K562 (cell line): ENCODE measurements at regions not wholly inside any gene's neighbourhood (a gene's known extent, or its start where the extent isn't known, plus 50 kb on each side); places are given as distances from the start of the nearest gene placed in this dataset.

ENCODE experiments used
- ATAC-seq: fragments of 200-7000 bp; cut with Tn5 transposase; 3 replicates; pipeline ENCODE4 v1.9.1; 2020; ENCODE audit warnings: moderate library complexity
- BruUV-seq: library from RNA; stranded (reverse); fragments of 400-500 nt; replicated peaks from 2 replicates; lab custom pipeline; 2021; lab: Mats Ljungman, UMichigan
- CTCF ChIA-PET: fragments of 300-600 bp; formaldehyde crosslinking; extraction: SDS; loops from one replicate; lab custom pipeline; 2021; ENCODE audit warnings: low intra/inter-chr PET ratio; lab: Yijun Ruan, JAX
- POLR2A ChIA-PET: fragments of 300-600, 350-650 bp; sonication (Branson Sonifier 250); formaldehyde crosslinking; extraction: SDS; loops from one replicate; lab custom pipeline; 2021; ENCODE audit warnings: antibody characterized with exemption, inconsistent platforms; lab: Yijun Ruan, JAX
- DNase-seq, 4 experiments: peaks; one replicate each; pipeline versions ENCODE4 v3.0.0 to v3.0.0-alpha.2; 2011 to 2018; ENCODE audit warnings: low spot score in 3 of 4, mixed read lengths in 3 of 4; ENCODE audit errors: extremely low read depth in 1 of 4
- FAIRE-seq: peaks from 2 replicates; lab custom pipeline; 2011; peaks lifted over from hg19 to GRCh38; lab: Jason Lieb, UNC
- H2AFZ ChIP-seq: 2 replicates; pipeline ENCODE4 v1.6.0; 2011; ENCODE audit warnings: low read depth, low read length, control low read depth, inconsistent platforms
- H3K27ac ChIP-seq: fragments of 200-600 bp; 3 replicates; pipeline ENCODE4 v1.8.0; 2011; ENCODE audit warnings: low read depth, mild to moderate bottlenecking, control low read depth, inconsistent platforms, low read length, moderate library complexity, mixed read lengths; ENCODE audit errors: extremely low read depth
- H3K27me3 ChIP-seq, 2 experiments: fragments of 300-600 bp in 1 of 2; 2 replicates in 1 of 2; 3 replicates in 1 of 2; pipeline versions ENCODE4 v1.6.0 to v1.8.0; 2011; ENCODE audit warnings: inconsistent platforms in 2 of 2, low read length in 2 of 2, mild to moderate bottlenecking in 1 of 2, mixed read lengths in 1 of 2, moderate library complexity in 1 of 2; ENCODE audit not compliant: control insufficient read depth in 2 of 2, insufficient read depth in 2 of 2
- H3K36me3 ChIP-seq: fragments of 300-600 bp; 3 replicates; pipeline ENCODE4 v1.8.0; 2011; ENCODE audit warnings: mild to moderate bottlenecking, low read length, inconsistent platforms; ENCODE audit not compliant: control insufficient read depth, insufficient read depth
- H3K4me1 ChIP-seq, 2 experiments: fragments of 200-600 bp in 1 of 2; replicated peaks in 1 of 2; 2 replicates in 1 of 2; 3 replicates in 1 of 2; pipeline versions ENCODE4 v1.5.1 to v1.8.0; 2011; ENCODE audit warnings: inconsistent platforms in 2 of 2, low read length in 2 of 2, mild to moderate bottlenecking in 1 of 2, mixed read lengths in 1 of 2, moderate library complexity in 1 of 2; ENCODE audit not compliant: control insufficient read depth in 2 of 2, insufficient read depth in 2 of 2
- H3K4me2 ChIP-seq: 2 replicates; pipeline ENCODE4 v1.6.1; 2011; ENCODE audit warnings: low read length, control low read depth, inconsistent platforms, mixed read lengths; ENCODE audit not compliant: insufficient read depth
- H3K4me3 ChIP-seq: fragments of 200-600 bp; sonication (generic), shearing (Covaris generic); 2 replicates; pipeline ENCODE4 v1.5.1; 2016; ENCODE audit warnings: control low read depth, inconsistent platforms
- H3K79me2 ChIP-seq: fragments of 200-600 bp; 3 replicates; pipeline ENCODE4 v1.8.0; 2011; ENCODE audit warnings: low read length, inconsistent platforms; ENCODE audit not compliant: control insufficient read depth, insufficient read depth
- H3K9ac ChIP-seq, 2 experiments: 2 replicates each; pipeline versions ENCODE4 v1.6.0 to v1.6.1; 2011; ENCODE audit warnings: low read depth in 2 of 2, low read length in 2 of 2, control low read depth in 1 of 2, inconsistent platforms in 1 of 2, mild to moderate bottlenecking in 1 of 2, mixed read lengths in 1 of 2; ENCODE audit not compliant: insufficient read depth in 1 of 2
- H3K9me1 ChIP-seq: one replicate; pipeline ENCODE4 v1.6.0; 2011; ENCODE audit warnings: inconsistent platforms, mild to moderate bottlenecking, low read length, moderate library complexity; ENCODE audit not compliant: control insufficient read depth, insufficient read depth
- H3K9me3 ChIP-seq: replicated peaks from 2 replicates; pipeline ENCODE4 v1.5.1; 2011; ENCODE audit warnings: low read depth, low read length, inconsistent platforms; ENCODE audit not compliant: control insufficient read depth, insufficient read depth
- H4K20me1 ChIP-seq: replicated peaks from 2 replicates; pipeline ENCODE4 v1.6.1; 2011; ENCODE audit warnings: low read length, inconsistent platforms, mixed read lengths; ENCODE audit not compliant: control insufficient read depth, insufficient read depth
- ARID3B ChIP-seq: fragments of 250-450 bp; sonication (Bioruptor Pico); IDR thresholded peaks from 2 replicates; pipeline ENCODE4 v1.4.0; 2020; ENCODE audit warnings: borderline replicate concordance
- BMI1 ChIP-seq: fragments of 150-350 bp; IDR thresholded peaks from 2 replicates; pipeline ENCODE4 v1.6.1; 2014; ENCODE audit warnings: low read length
- E2F5 ChIP-seq: sonication (generic); formaldehyde crosslinking; IDR thresholded peaks from 2 replicates; pipeline ENCODE4 v1.8.0; 2022; ENCODE audit warnings: mild to moderate bottlenecking, missing genetic modification reagents
- ELF2 ChIP-seq: fragments of 250-450 bp; sonication (Bioruptor Pico); IDR thresholded peaks from 2 replicates; pipeline ENCODE4 v1.5.0; 2021; ENCODE audit warnings: mild to moderate bottlenecking
- LEF1 ChIP-seq: fragments of 450-650 bp; IDR thresholded peaks from 2 replicates; pipeline ENCODE4 v1.6.1; 2016; ENCODE audit warnings: mild to moderate bottlenecking
- MAZ ChIP-seq, 2 experiments: fragments of 450-650 bp in 1 of 2; sonication (generic) in 1 of 2; formaldehyde crosslinking; IDR thresholded peaks in 1 of 2; conservative IDR thresholded peaks in 1 of 2; 2 replicates each; pipeline versions ENCODE4 v1.4.0 to v1.5.0; 2020; ENCODE audit warnings: mild to moderate bottlenecking in 1 of 2, missing genetic modification reagents in 1 of 2
- NCOA1 ChIP-seq: fragments of 450-650 bp; IDR thresholded peaks from 2 replicates; pipeline ENCODE4 v1.6.1; 2016; ENCODE audit warnings: low read depth
- PREB ChIP-seq: sonication (generic); formaldehyde crosslinking; IDR thresholded peaks from 2 replicates; pipeline ENCODE4 v1.8.1; 2023; ENCODE audit warnings: mild to moderate bottlenecking, missing genetic modification reagents
- SMAD1 ChIP-seq: fragments of 150-350 bp; IDR thresholded peaks from 2 replicates; pipeline ENCODE4 v1.6.1; 2014; ENCODE audit warnings: low read length, low read depth; ENCODE audit not compliant: partially characterized antibody
- TEAD1 ChIP-seq, 2 experiments: fragments of 450-650 bp in 1 of 2; sonication (generic) in 1 of 2; formaldehyde crosslinking; IDR thresholded peaks; 2 replicates each; pipeline versions ENCODE4 v1.4.0 to v1.8.0; 2020 to 2022; ENCODE audit warnings: mild to moderate bottlenecking in 2 of 2, missing genetic modification reagents in 1 of 2
- THRA ChIP-seq: fragments of 450-650 bp; IDR thresholded peaks from 2 replicates; pipeline ENCODE4 v1.6.1; 2017; ENCODE audit warnings: mild to moderate bottlenecking, moderate library complexity
- ZBTB11 ChIP-seq, 3 experiments: fragments of 200-800 bp in 1 of 3; fragments of 250-450 bp in 1 of 3; fragments of 450-650 bp in 1 of 3; sonication (Bioruptor Pico) in 1 of 3; sonication (Bioruptor generic) in 1 of 3; formaldehyde crosslinking in 1 of 3; IDR thresholded peaks; 2 replicates each; pipeline versions ENCODE4 v1.6.1 to v1.8.0; 2016 to 2022; ENCODE audit warnings: mild to moderate bottlenecking in 2 of 3, missing genetic modification characterization in 2 of 3, missing compliant biosample characterization in 1 of 3, moderate library complexity in 1 of 3
- ZBTB17 ChIP-seq: fragments of 450-650 bp; formaldehyde crosslinking; IDR thresholded peaks from 2 replicates; pipeline ENCODE4 v1.4.0; 2020; ENCODE audit warnings: mild to moderate bottlenecking
- ZNF707 ChIP-seq: fragments of 250-450 bp; sonication (Bioruptor Pico); conservative IDR thresholded peaks from 2 replicates; pipeline ENCODE4 v1.8.0; 2022; ENCODE audit warnings: inconsistent platforms, mild to moderate bottlenecking, moderate library complexity
- ZNF766 ChIP-seq: fragments of 200-800 bp; sonication (Bioruptor generic); conservative IDR thresholded peaks from 2 replicates; pipeline ENCODE4 v1.6.1; 2016; ENCODE audit warnings: missing genetic modification characterization, missing compliant biosample characterization
- WGBS: fragments of 100-300 bp; shearing (Covaris generic); methylation state at CpG from one replicate; pipeline ENCODE4 v1.1.6; 2016; ENCODE audit warnings: low coverage, mixed read lengths; ENCODE audit not compliant: insufficient coverage; ENCODE audit errors: missing lambda C conversion rate; 5-methylcytosine and 5-hydroxymethylcytosine counted together
- in situ Hi-C: fragments of 300-500 bp; cut with MboI; formaldehyde crosslinking; loops from 4 replicates; pipeline ENCODE4 v1.15.0; 2018; ENCODE audit warnings: inconsistent platforms, mixed read lengths
- intact Hi-C: fragments of 100-400 bp; cut with micrococcal nuclease; formaldehyde crosslinking; loops from 2 replicates; pipeline ENCODE4 v1.14.2; 2022

GRCh38 chr15:88324741-88325065, 68.2 kb upstream of the NTRK3 start:
- Histone ChIP-seq H3K4me2 (no peak overlapping the region), H3K4me3 (no peak overlapping the region), H3K9me3 (no peaks in the 10 kb centered on the region), H2AFZ (no peak overlapping the region), H3K4me1 (no peaks in the 10 kb centered on the region), H3K79me2 (no peaks in the 10 kb centered on the region), H3K36me3 (no peaks in the 10 kb centered on the region), H3K27me3 (peaks cover 2 to 22% of the 10 kb centered on the region in 2 experiments; a peak in 2 of 5 replicates), H3K9ac (no peak overlapping the region), H4K20me1 (no peaks in the 10 kb centered on the region), H3K27ac (no peak overlapping the region), H3K9me1 (no peaks in the 10 kb centered on the region)
- CTCF ChIA-PET, result no interaction called here
- no TSS peak for BruUV-seq
- WGBS, result 0% methylated on average over 1 of the region's 1 CpG
- POLR2A ChIA-PET, result no interaction called here
- TF ChIP-seq E2F5, result no peak
- no peak for TF ChIP-seq PREB (CRISPR knock-in tag)
- TF ChIP-seq THRA, result no peak
- no peak for TF ChIP-seq NCOA1
- no peak for TF ChIP-seq ZNF707 (CRISPR knock-in tag)
- TF ChIP-seq ARID3B, result no peak
- no peak for TF ChIP-seq SMAD1
- TF ChIP-seq MAZ (CRISPR knock-in tag; conservative IDR thresholded peaks at IDR 0.05 in 1 of 2, IDR thresholded peaks at IDR 0.05 in 1 of 2), result no peak
- no peak for TF ChIP-seq ZBTB17 (CRISPR knock-in tag)
- no peak for TF ChIP-seq TEAD1 (CRISPR knock-in tag; IDR thresholded peaks at IDR 0.05)
- TF ChIP-seq LEF1, result no peak
- no peak for TF ChIP-seq ZBTB11 (CRISPR knock-in tag; IDR thresholded peaks at IDR 0.05)
- no peak for TF ChIP-seq ZNF766 (CRISPR knock-in tag)
- TF ChIP-seq BMI1, result no peak
- no peak for TF ChIP-seq ELF2
- in situ Hi-C loops (no loop called here), intact Hi-C loops (no loop called here)
- no peak for ATAC-seq
- no peak for DNase-seq
- no peak for FAIRE-seq
